H1 (cell line): ENCODE measurements at regions not wholly inside any gene's neighbourhood (a gene's known extent, or its start where the extent isn't known, plus 50 kb on each side); places are given as distances from the start of the nearest gene placed in this dataset.
A peak's percentile ranks its signal among the peaks of the same experiment; 100 is the strongest.

Experiments used
- CTCF ChIA-PET: fragments of 300-600 bp; sonication (Branson Sonifier 250); formaldehyde crosslinking; loops from one replicate; lab custom pipeline; 2021; ENCODE audit not compliant: partially characterized antibody; lab: Charles Lee
- POLR2A ChIA-PET: fragments of 300-600 bp; sonication (Branson Sonifier 250); formaldehyde crosslinking; loops from one replicate; lab custom pipeline; 2021; ENCODE audit warnings: inconsistent platforms; ENCODE audit not compliant: partially characterized antibody; lab: Charles Lee
- DNase-seq, 2 experiments: peaks; one replicate each; pipeline versions ENCODE4 v3.0.0 to v3.0.0-alpha.2; 2010 to 2022; ENCODE audit warnings: low spot score in 2 of 2, low read depth in 1 of 2, mixed read lengths in 1 of 2
- FAIRE-seq: peaks from 2 replicates; lab custom pipeline; 2011; peaks lifted over from hg19 to GRCh38; lab: Jason Lieb, UNC
- H2AFZ ChIP-seq: 2 replicates; pipeline ENCODE4 v1.8.1; 2012; ENCODE audit warnings: low read length, inconsistent platforms
- H2AK5ac ChIP-seq: 2 replicates; pipeline ENCODE4 v1.6.1; 2013; ENCODE audit warnings: low read depth, low read length
- H2BK120ac ChIP-seq: replicated peaks from 2 replicates; pipeline ENCODE3; 2013; ENCODE audit warnings: low read depth, low read length, inconsistent platforms
- H2BK12ac ChIP-seq: 2 replicates; pipeline ENCODE4 v1.6.1; 2013; ENCODE audit warnings: low read depth, low read length
- H2BK15ac ChIP-seq: 2 replicates; pipeline ENCODE4 v1.6.1; 2013; ENCODE audit warnings: low read length
- H2BK20ac ChIP-seq: 2 replicates; pipeline ENCODE4 v1.6.1; 2013; ENCODE audit warnings: low read length
- H2BK5ac ChIP-seq: 2 replicates; pipeline ENCODE4 v1.6.1; 2013; ENCODE audit warnings: low read depth, low read length
- H3K14ac ChIP-seq: 2 replicates; pipeline ENCODE4 v1.6.1; 2013; ENCODE audit warnings: inconsistent platforms; ENCODE audit not compliant: insufficient read length
- H3K18ac ChIP-seq: 2 replicates; pipeline ENCODE4 v1.6.1; 2013; ENCODE audit warnings: low read length; ENCODE audit errors: extremely low read depth
- H3K23ac ChIP-seq: 2 replicates; pipeline ENCODE4 v1.6.1; 2013; ENCODE audit warnings: inconsistent platforms; ENCODE audit not compliant: insufficient read length
- H3K23me2 ChIP-seq: 2 replicates; pipeline ENCODE4 v1.6.1; 2013; ENCODE audit warnings: low read depth, low read length
- H3K27ac ChIP-seq: 2 replicates; pipeline ENCODE4 v1.6.1; 2011; ENCODE audit warnings: low read depth, low read length, inconsistent platforms
- H3K27me3 ChIP-seq, 4 experiments: replicated peaks in 1 of 4; 1 replicate in 1 of 4; 2 replicates in 3 of 4; pipeline versions ENCODE4 v1.6.1 to v1.8.1; 2011 to 2013; ENCODE audit warnings: low read length in 3 of 4, mild to moderate bottlenecking in 3 of 4, inconsistent platforms in 2 of 4, mixed read lengths in 2 of 4, moderate library complexity in 1 of 4; ENCODE audit not compliant: control insufficient read depth in 3 of 4, insufficient read depth in 3 of 4; ENCODE audit errors: extremely low read depth in 1 of 4
- H3K36me3 ChIP-seq, 4 experiments: 2 replicates each; pipeline versions ENCODE4 v1.6.1 to v1.8.1; 2011 to 2013; ENCODE audit warnings: mild to moderate bottlenecking in 4 of 4, low read length in 3 of 4, moderate library complexity in 2 of 4, control low read depth in 1 of 4, inconsistent platforms in 1 of 4; ENCODE audit not compliant: insufficient read depth in 4 of 4, control insufficient read depth in 2 of 4
- H3K4ac ChIP-seq: replicated peaks from 2 replicates; pipeline ENCODE3; 2013; ENCODE audit warnings: low read length, low read depth, mixed read lengths, inconsistent platforms; ENCODE audit not compliant: insufficient read length
- H3K4me1 ChIP-seq, 4 experiments: replicated peaks in 1 of 4; 1 replicate in 1 of 4; 2 replicates in 3 of 4; pipeline versions ENCODE4 v1.6.1 to v1.8.1; 2011 to 2013; ENCODE audit warnings: low read length in 3 of 4, inconsistent platforms in 2 of 4, mixed read lengths in 1 of 4; ENCODE audit not compliant: insufficient read depth in 4 of 4, control insufficient read depth in 3 of 4
- H3K4me2 ChIP-seq, 2 experiments: 2 replicates each; pipeline versions ENCODE4 v1.6.1 to v1.8.1; 2011 to 2013; ENCODE audit warnings: low read depth in 2 of 2, low read length in 2 of 2, control low read depth in 1 of 2, inconsistent platforms in 1 of 2, mild to moderate bottlenecking in 1 of 2; ENCODE audit not compliant: insufficient read depth in 1 of 2
- H3K4me3 ChIP-seq, 4 experiments: fragments of 200-600, 300-600 bp in 1 of 4; sonication (generic), shearing (Covaris generic), sonication (Bioruptor Twin) in 1 of 4; 2 replicates each; pipeline versions ENCODE4 v1.5.1 to v1.8.1; 2011 to 2016; ENCODE audit warnings: low read length in 4 of 4, low read depth in 3 of 4, control low read depth in 2 of 4, inconsistent platforms in 2 of 4, mild to moderate bottlenecking in 2 of 4, mixed read lengths in 1 of 4, moderate library complexity in 1 of 4; ENCODE audit not compliant: insufficient read depth in 2 of 4; ENCODE audit errors: extremely low read depth in 1 of 4
- H3K56ac ChIP-seq: replicated peaks from 2 replicates; pipeline ENCODE3; 2013; ENCODE audit warnings: low read depth, mild to moderate bottlenecking, mixed read lengths, low read length, inconsistent platforms; ENCODE audit not compliant: insufficient read length
- H3K79me1 ChIP-seq: 2 replicates; pipeline ENCODE4 v1.6.1; 2013; ENCODE audit warnings: low read depth, low read length, control low read depth
- H3K79me2 ChIP-seq, 2 experiments: 2 replicates each; pipeline versions ENCODE4 v1.6.1 to v1.8.1; 2012 to 2013; ENCODE audit warnings: low read length in 2 of 2, mild to moderate bottlenecking in 2 of 2, inconsistent platforms in 1 of 2; ENCODE audit not compliant: insufficient read depth in 2 of 2, control insufficient read depth in 1 of 2
- H3K9ac ChIP-seq, 4 experiments: replicated peaks in 1 of 4; 1 replicate in 1 of 4; 2 replicates in 3 of 4; pipeline versions ENCODE4 v1.6.1 to v1.8.1; 2011 to 2013; ENCODE audit warnings: low read depth in 3 of 4, low read length in 3 of 4, control low read depth in 2 of 4, mild to moderate bottlenecking in 2 of 4, moderate library complexity in 2 of 4, inconsistent platforms in 1 of 4; ENCODE audit errors: extremely low read depth in 1 of 4
- H3K9me3 ChIP-seq, 2 experiments: 2 replicates each; pipeline versions ENCODE4 v1.6.1 to v1.8.1; 2012 to 2013; ENCODE audit warnings: mild to moderate bottlenecking in 2 of 2, moderate library complexity in 2 of 2, control low read depth in 1 of 2, inconsistent platforms in 1 of 2, low read depth in 1 of 2, low read length in 1 of 2, mixed read lengths in 1 of 2; ENCODE audit not compliant: insufficient read depth in 2 of 2
- H4K20me1 ChIP-seq, 2 experiments: replicated peaks in 1 of 2; 2 replicates each; pipeline versions ENCODE3 to v1.8.1; 2011 to 2013; ENCODE audit warnings: inconsistent platforms in 2 of 2, low read length in 2 of 2, mild to moderate bottlenecking in 1 of 2; ENCODE audit not compliant: insufficient read depth in 2 of 2, control insufficient read depth in 1 of 2
- H4K5ac ChIP-seq: 2 replicates; pipeline ENCODE4 v1.6.1; 2013; ENCODE audit warnings: low read length, low read depth, mixed read lengths, inconsistent platforms; ENCODE audit not compliant: insufficient read length
- H4K8ac ChIP-seq: 2 replicates; pipeline ENCODE4 v1.8.0; 2013; ENCODE audit warnings: mild to moderate bottlenecking, moderate library complexity, low read length, inconsistent platforms; ENCODE audit not compliant: insufficient read depth; ENCODE audit errors: extremely low read depth
- H4K91ac ChIP-seq: replicated peaks from 2 replicates; pipeline ENCODE3; 2013; ENCODE audit warnings: low read length, mixed read lengths, inconsistent platforms; ENCODE audit not compliant: insufficient read length
- RNF2 ChIP-seq: fragments of 200-900, 300-1000 bp; sonication (generic); IDR thresholded peaks from 2 replicates; pipeline ENCODE4 v1.7.1; 2016; ENCODE audit warnings: borderline replicate concordance, low read depth, mild to moderate bottlenecking, antibody characterized with exemption, low read length; ENCODE audit not compliant: poor library complexity, severe bottlenecking; ENCODE audit errors: missing control alignments
- WGBS, 2 experiments: shearing (Covaris generic) in 1 of 2; methylation state at CpG; one replicate each; pipeline versions ENCODE4 v1.1.6 to v1.1.7; 2013 to 2015; ENCODE audit warnings: low lambda C conversion rate in 2 of 2, mixed read lengths in 2 of 2, inconsistent platforms in 1 of 2, low coverage in 1 of 2, missing lambda C conversion rate in 1 of 2; ENCODE audit not compliant: insufficient replicate concordance in 2 of 2, insufficient coverage in 1 of 2, insufficient read length in 1 of 2; ENCODE audit errors: extremely low coverage in 1 of 2, missing lambda C conversion rate in 1 of 2; 5-methylcytosine and 5-hydroxymethylcytosine counted together

GRCh38 chr12:124625867-124626675, 58.7 kb upstream of the NCOR2 start:
- ChIA-PET POLR2A (interaction anchor here (0.9 kb wide), 1 partner anchor 40 kb away, joined by 3 read pairs; no protein-coding TSS in a partner anchor), CTCF (interaction anchor here (0.9 to 1.3 kb wide), 3 partner anchors 13 to 57 kb away, joined by 3 read pairs; no protein-coding TSS in a partner anchor)
- Histone ChIP-seq H4K20me1 (no peaks in the 10 kb centered on the region), H3K4ac (no peak overlapping the region), H2AK5ac (peak overlapping the region; percentile 20; the same call in 1 of the 2 replicates), H2BK12ac (no peak overlapping the region; the same call in 1 of the 2 replicates), H2AFZ (no peak overlapping the region), H3K18ac (no peak overlapping the region; the same call in none of the 2 replicates), H3K9ac (no peak overlapping the region), H3K27ac (no peak overlapping the region), H2BK20ac (peak overlapping the region; percentile 51; the same call in 1 of the 2 replicates), H4K5ac (no peak overlapping the region), H4K91ac (no peak overlapping the region), H3K9me3 (0 out of 4 replicates have a peak, but pooled peaks cover 0 to 2% of the 10 kb centered on the region in 2 experiments), H3K23ac (no peak overlapping the region), H2BK15ac (no peak overlapping the region), H3K4me3 (no peak overlapping the region), H3K14ac (no peak overlapping the region), H3K36me3 (no peaks in the 10 kb centered on the region), H2BK120ac (no peak overlapping the region), H3K23me2 (no peaks in the 10 kb centered on the region), H2BK5ac (no peak overlapping the region), H3K56ac (no peak overlapping the region), H3K79me2 (no peaks in the 10 kb centered on the region), H3K4me1 (peaks cover under 1 to 8% (median 4%) of the 10 kb centered on the region in 4 experiments; a peak in 5 of 7 replicates), H3K27me3 (no peaks in the 10 kb centered on the region), H3K79me1 (no peaks in the 10 kb centered on the region), H4K8ac (no peak overlapping the region), H3K4me2 (no peak overlapping the region)
- 87% methylated on average over 10 of the region's 15 CpGs; no CpG with 5 or more reads in 1 of the 2 experiments for WGBS, 2 experiments
- no peak for TF ChIP-seq RNF2
- FAIRE-seq (no peak), DNase-seq (no peak)
